NT2/D1 (cell line): ENCODE measurements at regions not wholly inside any gene's neighbourhood (a gene's known extent, or its start where the extent isn't known, plus 50 kb on each side); places are given as distances from the start of the nearest gene placed in this dataset.

Source experiments
- SUZ12 ChIP-seq: IDR thresholded peaks from 2 replicates; pipeline ENCODE4 v1.6.1; 2011; ENCODE audit not compliant: insufficient read length, insufficient read depth; ENCODE audit errors: extremely low read depth
- YY1 ChIP-seq: IDR thresholded peaks from 2 replicates; pipeline ENCODE4 v1.6.1; 2011; ENCODE audit not compliant: insufficient read length, insufficient read depth
- ZNF274 ChIP-seq: IDR thresholded peaks from 2 replicates; pipeline ENCODE4 v1.6.1; 2011; ENCODE audit warnings: mild to moderate bottlenecking, low read depth, low read length

DNA sequence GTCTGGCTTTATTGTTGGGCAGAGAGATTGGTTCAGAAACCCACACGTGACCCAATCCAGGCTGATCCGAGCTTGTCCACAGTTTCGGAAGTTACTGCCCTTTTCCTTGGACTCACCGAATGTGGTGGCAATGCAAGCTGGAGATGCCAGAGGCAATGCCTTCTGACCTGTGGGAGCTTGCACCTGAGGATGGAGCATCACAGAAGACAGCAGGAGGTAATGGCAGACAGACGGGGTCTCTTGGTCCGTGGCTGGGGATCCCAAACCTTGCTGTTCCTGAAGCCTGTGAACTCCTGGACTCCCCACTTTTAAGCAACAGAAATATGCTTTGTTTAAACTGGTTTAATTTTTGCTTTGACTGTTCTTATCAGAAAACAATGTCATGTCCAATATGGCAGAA is 265.2 kb upstream of the IRX1 start:
- no peak for TF ChIP-seq YY1
- no peak for TF ChIP-seq ZNF274
- no peak for TF ChIP-seq SUZ12
